HUES64 (cell line): ENCODE measurements at regions not wholly inside any gene's neighbourhood (a gene's known extent, or its start where the extent isn't known, plus 50 kb on each side); places are given as distances from the start of the nearest gene placed in this dataset.

Source experiments
- H3K27ac ChIP-seq: 2 replicates; pipeline ENCODE4 v1.7.0; 2013; ENCODE audit warnings: low read depth, low read length, inconsistent platforms
- H3K27me3 ChIP-seq: 2 replicates; pipeline ENCODE4 v1.6.1; 2013; ENCODE audit warnings: mild to moderate bottlenecking, low read length; ENCODE audit not compliant: insufficient read depth
- H3K36me3 ChIP-seq: 2 replicates; pipeline ENCODE4 v1.6.1; 2013; ENCODE audit warnings: mild to moderate bottlenecking, low read length; ENCODE audit not compliant: insufficient read depth
- H3K4me1 ChIP-seq: 2 replicates; pipeline ENCODE4 v1.6.1; 2013; ENCODE audit warnings: mild to moderate bottlenecking, low read length, moderate library complexity; ENCODE audit not compliant: insufficient read depth
- H3K4me3 ChIP-seq: 2 replicates; pipeline ENCODE4 v1.5.1; 2013; ENCODE audit warnings: mild to moderate bottlenecking, low read length, moderate library complexity
- H3K9ac ChIP-seq: 2 replicates; pipeline ENCODE4 v1.6.1; 2013; ENCODE audit warnings: mild to moderate bottlenecking, low read depth, low read length
- H3K9me3 ChIP-seq: 2 replicates; pipeline ENCODE4 v1.6.1; 2013; ENCODE audit warnings: low read depth, low read length; ENCODE audit not compliant: insufficient read depth
- WGBS: fragments of 150-250, 120-280 bp; methylation state at CpG from one replicate; pipeline ENCODE4 v1.1.7; 2013; ENCODE audit warnings: missing lambda C conversion rate; 5-methylcytosine and 5-hydroxymethylcytosine counted together

- 91% methylated on average over 35 of the region's 35 CpGs for WGBS
- Histone ChIP-seq H3K9me3 (peaks cover 10% of the 10 kb centered on the region), H3K4me3 (no peak overlapping the region), H3K36me3 (no peaks in the 10 kb centered on the region), H3K27me3 (no peaks in the 10 kb centered on the region), H3K9ac (no peak overlapping the region), H3K27ac (no peak overlapping the region), H3K4me1 (no peaks in the 10 kb centered on the region)
Measured at GRCh38 chr7:415646-416525, 103.8 kb downstream of the PDGFA start.

DNA sequence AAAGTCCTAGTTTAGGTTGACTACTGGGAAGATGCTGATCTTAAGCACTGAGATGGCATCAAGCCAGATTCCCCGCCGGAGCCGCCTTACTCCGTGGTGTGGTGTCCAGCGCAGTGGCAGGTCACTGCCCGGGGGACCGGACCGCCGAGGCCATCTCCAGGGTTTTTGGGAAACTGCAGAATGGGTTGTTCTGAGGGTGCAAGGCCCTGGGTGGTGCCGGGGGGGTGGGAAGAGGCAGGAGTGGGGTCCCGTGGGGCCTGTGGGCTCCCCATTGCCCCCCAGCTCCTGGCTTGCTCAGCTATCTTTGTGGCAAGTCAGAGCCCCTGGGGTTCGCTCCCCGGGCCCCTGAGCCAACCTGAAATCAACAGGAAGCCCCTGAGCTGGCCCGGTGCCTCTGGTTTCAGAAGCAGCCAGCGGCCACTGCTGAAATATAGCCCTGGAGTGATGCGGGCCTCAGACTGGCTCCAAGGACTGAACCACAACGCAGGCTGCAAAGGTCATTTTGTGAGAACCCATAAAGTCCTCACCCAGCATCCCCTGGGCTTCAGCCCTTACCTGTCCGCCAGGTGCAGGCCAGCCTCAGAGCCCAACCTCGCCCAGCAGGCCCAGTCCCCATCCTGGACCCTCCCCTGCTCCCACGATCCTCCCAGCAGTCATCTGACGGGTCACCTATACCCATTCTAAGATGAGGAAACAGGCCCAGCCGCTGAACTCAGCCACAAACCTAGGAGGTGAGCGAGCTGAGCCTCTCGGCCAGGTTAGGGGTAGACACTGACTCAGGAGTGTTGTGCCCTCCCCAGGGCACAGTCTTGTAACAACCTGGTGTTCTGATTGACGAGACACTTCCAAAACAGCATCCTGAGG lies 102.7 kb downstream of the PDGFA start:
- Histone ChIP-seq H3K27ac (no peak overlapping the region), H3K9me3 (peaks cover 10% of the 10 kb centered on the region), H3K27me3 (no peaks in the 10 kb centered on the region), H3K9ac (no peak overlapping the region), H3K4me1 (no peaks in the 10 kb centered on the region), H3K4me3 (no peak overlapping the region), H3K36me3 (no peaks in the 10 kb centered on the region)
- 94% methylated on average over 25 of the region's 25 CpGs for WGBS

GRCh38 chr7:417625-417889 lies 102.1 kb downstream of the PDGFA start:
- 94% methylated on average over 5 of the region's 5 CpGs for WGBS
- Histone ChIP-seq H3K36me3 (no peaks in the 10 kb centered on the region), H3K4me3 (no peak overlapping the region), H3K27ac (no peak overlapping the region), H3K9ac (no peak overlapping the region), H3K9me3 (peaks cover 10% of the 10 kb centered on the region), H3K4me1 (no peaks in the 10 kb centered on the region), H3K27me3 (no peaks in the 10 kb centered on the region)

DNA sequence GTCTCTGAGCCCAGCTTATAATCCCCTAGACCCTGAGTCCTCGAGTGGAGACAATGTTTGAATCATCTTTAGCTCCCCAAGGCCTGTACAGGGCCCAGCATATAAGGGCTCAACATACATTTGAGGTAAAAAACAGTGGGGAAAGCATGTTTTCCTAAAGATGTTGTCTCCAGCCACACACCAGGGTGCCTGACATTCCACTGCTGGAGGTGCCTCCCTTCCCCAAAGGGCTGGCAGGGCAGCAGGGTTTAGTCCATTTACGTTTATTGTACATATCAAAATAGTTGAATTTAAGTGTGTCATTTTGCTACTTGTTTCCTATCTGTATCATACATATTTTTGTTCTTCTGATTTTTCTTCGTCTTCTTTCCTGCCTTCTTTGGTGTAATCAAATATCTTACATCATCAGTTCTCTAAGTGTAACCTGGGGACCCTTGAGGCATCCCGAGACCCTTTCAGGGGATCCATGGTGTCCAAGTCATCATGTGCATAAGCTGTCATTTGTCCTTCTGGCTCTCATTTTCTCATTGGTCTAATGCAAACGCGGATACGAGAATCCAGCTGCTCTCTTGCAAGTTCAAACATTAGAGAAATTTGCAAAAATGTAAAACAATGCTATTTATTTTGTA lies 101.6 kb downstream of the PDGFA start:
- H3K27me3 ChIP-seq, result no peaks in the 10 kb centered on the region

GRCh38 chr7:418636-419280 lies 100.9 kb downstream of the PDGFA start:
- Histone ChIP-seq H3K27me3 (no peaks in the 10 kb centered on the region), H3K9ac (no peak overlapping the region), H3K4me1 (no peaks in the 10 kb centered on the region), H3K4me3 (no peak overlapping the region), H3K27ac (no peak overlapping the region), H3K36me3 (no peaks in the 10 kb centered on the region), H3K9me3 (peaks cover 10% of the 10 kb centered on the region)
- 90% methylated on average over 11 of the region's 11 CpGs for WGBS

More for the DNA sequence above, 101.6 kb downstream of the PDGFA start:
- Histone ChIP-seq H3K9ac (no peak overlapping the region), H3K9me3 (peaks cover 10% of the 10 kb centered on the region), H3K4me1 (no peaks in the 10 kb centered on the region), H3K4me3 (no peak overlapping the region), H3K27ac (no peak overlapping the region), H3K36me3 (no peaks in the 10 kb centered on the region)
- 96% methylated on average over 6 of the region's 7 CpGs for WGBS

GRCh38 chr7:420142-421093 lies 99.2 kb downstream of the PDGFA start:
- 84% methylated on average over 20 of the region's 20 CpGs for WGBS

DNA sequence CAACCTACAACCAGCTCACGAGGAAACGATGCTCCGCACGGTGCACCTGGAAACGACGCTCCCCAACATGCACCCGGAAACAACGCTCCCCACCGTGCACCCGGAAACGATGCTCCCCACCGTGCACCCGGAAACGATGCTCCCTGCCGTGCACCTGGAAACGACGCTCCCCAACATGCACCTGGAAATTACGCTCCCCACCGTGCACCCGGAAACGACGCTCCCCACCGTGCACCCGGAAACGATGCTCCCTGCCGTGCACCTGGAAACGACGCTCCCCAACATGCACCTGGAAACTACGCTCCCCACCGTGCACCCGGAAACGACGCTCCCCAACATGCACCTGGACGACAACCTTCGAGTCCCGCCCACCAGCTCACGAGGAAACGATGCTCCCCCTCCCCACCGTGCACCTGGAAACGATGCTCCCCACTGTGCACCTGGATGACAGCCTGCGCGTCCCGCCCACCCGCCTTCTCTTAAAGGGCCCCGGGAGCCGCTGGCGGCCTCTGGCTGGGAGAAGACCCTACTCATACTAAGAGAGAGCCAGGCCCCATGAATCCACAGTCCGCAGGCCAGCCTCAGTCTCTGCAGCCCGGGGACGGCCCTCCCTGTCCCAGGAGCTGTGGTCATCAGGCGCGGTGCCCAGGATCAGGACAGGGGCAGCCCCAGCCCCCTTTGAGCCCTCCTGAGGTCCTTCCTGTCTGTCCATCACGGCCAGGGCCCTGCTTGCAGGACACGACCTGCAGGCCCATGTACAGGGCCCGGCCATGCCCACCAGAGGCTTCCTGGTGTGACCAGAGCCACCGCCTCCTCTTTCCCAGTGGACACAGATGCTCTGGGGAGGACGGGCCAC lies 98.3 kb downstream of the PDGFA start:
- no peak overlapping the region for H3K27ac ChIP-seq
- H3K4me1 ChIP-seq, result no peaks in the 10 kb centered on the region
- WGBS, result 73% methylated on average over 57 of the region's 57 CpGs
- peaks cover 10% of the 10 kb centered on the region for H3K9me3 ChIP-seq
- H3K4me3 ChIP-seq, result no peak overlapping the region
- H3K36me3 ChIP-seq, result no peaks in the 10 kb centered on the region
- no peak overlapping the region for H3K9ac ChIP-seq
- no peaks in the 10 kb centered on the region for H3K27me3 ChIP-seq

More at GRCh38 chr7:420142-421093, 99.2 kb downstream of the PDGFA start:
- H3K9me3 ChIP-seq, result peaks cover 10% of the 10 kb centered on the region
- H3K27me3 ChIP-seq, result no peaks in the 10 kb centered on the region
- no peak overlapping the region for H3K4me3 ChIP-seq
- H3K9ac ChIP-seq, result no peak overlapping the region
- no peak overlapping the region for H3K27ac ChIP-seq
- H3K4me1 ChIP-seq, result no peaks in the 10 kb centered on the region
- no peaks in the 10 kb centered on the region for H3K36me3 ChIP-seq

DNA sequence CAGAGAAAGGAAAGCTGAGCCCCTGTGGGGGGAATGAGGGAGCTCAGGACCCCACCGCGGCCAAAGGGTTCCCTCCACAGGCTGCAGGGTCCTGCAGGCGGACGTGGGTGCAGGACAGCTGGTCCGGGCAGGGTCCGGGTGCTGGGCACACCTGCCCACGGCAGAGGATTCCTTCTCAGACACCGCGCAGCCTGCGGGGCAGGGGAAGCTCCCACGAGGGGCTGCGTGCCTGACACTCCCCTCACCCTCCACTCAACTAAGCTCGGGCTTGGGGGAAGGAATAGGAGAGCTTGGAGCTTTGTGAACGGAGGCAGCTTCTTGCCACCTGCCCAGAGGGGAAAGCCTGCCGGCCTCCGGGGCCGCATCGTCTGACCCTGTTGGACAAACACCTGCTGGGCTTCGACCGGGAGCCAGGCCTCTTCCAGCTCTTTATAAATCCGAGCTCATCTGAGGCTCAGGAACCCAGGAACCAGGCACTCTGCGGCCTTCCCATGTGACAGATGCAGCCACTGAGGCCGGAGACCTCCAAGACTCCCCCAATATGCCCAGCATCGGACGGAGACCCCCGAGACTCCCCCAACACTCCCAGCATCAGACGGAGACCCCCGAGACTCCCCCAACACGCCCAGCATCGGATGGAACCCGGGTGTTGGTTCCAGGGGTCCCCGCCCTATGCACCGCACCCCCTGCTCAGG lies 97.3 kb downstream of the PDGFA start:
- Histone ChIP-seq H3K9me3 (peaks cover 10% of the 10 kb centered on the region), H3K4me1 (no peaks in the 10 kb centered on the region), H3K27me3 (no peaks in the 10 kb centered on the region), H3K9ac (no peak overlapping the region), H3K36me3 (no peaks in the 10 kb centered on the region), H3K4me3 (no peak overlapping the region), H3K27ac (no peak overlapping the region)
- 89% methylated on average over 28 of the region's 33 CpGs for WGBS

DNA sequence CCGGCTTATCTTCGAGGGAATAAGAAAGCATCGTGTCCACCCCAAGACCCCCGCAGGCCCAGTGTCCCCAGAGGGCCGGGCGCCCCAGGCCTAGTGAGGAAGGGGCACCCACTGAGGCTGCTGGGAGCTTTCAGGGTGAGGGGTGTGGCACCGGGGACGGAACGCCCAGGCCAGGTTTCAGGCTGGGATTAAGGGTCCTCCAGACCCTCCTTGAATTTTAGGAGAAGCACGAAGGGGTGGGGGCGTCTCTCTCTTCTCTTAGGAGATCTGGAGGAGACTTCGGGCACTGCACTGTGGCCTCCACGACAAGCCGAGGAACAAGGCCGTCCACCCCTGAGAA lies 96.8 kb downstream of the PDGFA start:
- H3K4me1 ChIP-seq, result no peaks in the 10 kb centered on the region
- peaks cover 5% of the 10 kb centered on the region for H3K9me3 ChIP-seq
- no peak overlapping the region for H3K4me3 ChIP-seq
- H3K27me3 ChIP-seq, result no peaks in the 10 kb centered on the region
- H3K27ac ChIP-seq, result no peak overlapping the region
- WGBS, result 89% methylated on average over 15 of the region's 15 CpGs
- H3K9ac ChIP-seq, result no peak overlapping the region
- H3K36me3 ChIP-seq, result no peaks in the 10 kb centered on the region
